ENCODE measurements at regions not wholly inside any gene's neighbourhood (a gene's known extent, or its start where the extent isn't known, plus 50 kb on each side); places are given as distances from the start of the nearest gene placed in this dataset.

DNA sequence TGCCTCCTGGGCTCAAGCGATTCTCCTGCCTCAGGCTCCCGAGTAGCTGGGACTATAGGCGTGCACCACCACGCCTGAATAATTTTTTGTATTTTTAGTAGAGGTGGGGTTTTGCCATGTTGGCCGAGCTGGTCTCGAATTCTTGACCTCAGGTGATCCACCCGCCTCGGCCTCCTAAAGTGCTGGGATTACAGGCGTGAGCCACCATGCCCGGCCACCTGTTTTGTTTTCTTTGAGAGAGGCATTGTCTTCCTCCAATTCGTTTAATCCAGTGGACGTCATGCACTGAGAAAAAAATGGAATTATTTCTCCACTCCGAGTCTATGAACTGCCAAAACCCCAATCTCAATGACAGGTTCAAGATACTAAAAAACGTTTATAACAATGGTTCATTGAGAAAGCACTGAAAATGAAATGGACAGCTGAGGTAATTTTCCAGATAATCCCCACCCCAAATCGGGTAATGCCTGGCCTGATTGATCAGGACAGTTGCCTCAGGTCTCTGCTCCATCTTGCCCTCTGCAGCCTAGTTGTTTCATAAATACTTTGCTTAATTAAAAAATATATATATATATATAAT is 132.7 kb upstream of the PARP11 start:
- TF ChIP-seq RAD21 (IDR thresholded peaks at IDR 0.05; ENCODE audit: low read depth) (no peak), SP1 (IDR thresholded peaks at IDR 0.05; ENCODE audit: low read depth) (no peak), YY1 (IDR thresholded peaks at IDR 0.05; ENCODE audit: extremely low read depth, insufficient replicate concordance, low read depth, low read length) (no peak), CEBPB (IDR thresholded peaks at IDR 0.05; ENCODE audit: low read depth) (no peak), POLR2AphosphoS5 (IDR thresholded peaks at IDR 0.05; ENCODE audit: low read depth, low read length) (no peak)
- TF ChIP-seq, protein P1, sequence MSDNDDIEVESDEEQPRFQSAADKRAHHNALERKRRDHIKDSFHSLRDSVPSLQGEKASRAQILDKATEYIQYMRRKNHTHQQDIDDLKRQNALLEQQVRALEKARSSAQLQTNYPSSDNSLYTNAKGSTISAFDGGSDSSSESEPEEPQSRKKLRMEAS (IDR thresholded peaks at IDR 0.05) = no peak
- TF ChIP-seq, protein P2, sequence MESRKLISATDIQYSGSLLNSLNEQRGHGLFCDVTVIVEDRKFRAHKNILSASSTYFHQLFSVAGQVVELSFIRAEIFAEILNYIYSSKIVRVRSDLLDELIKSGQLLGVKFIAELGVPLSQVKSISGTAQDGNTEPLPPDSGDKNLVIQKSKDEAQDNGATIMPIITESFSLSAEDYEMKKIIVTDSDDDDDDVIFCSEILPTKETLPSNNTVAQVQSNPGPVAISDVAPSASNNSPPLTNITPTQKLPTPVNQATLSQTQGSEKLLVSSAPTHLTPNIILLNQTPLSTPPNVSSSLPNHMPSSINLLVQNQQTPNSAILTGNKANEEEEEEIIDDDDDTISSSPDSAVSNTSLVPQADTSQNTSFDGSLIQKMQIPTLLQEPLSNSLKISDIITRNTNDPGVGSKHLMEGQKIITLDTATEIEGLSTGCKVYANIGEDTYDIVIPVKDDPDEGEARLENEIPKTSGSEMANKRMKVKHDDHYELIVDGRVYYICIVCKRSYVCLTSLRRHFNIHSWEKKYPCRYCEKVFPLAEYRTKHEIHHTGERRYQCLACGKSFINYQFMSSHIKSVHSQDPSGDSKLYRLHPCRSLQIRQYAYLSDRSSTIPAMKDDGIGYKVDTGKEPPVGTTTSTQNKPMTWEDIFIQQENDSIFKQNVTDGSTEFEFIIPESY (IDR thresholded peaks at IDR 0.05; ENCODE audit: extremely low read depth, insufficient replicate concordance, low read length) = no peak

Data from HCT116 (cell line).